T follicular helper cell (primary cell): ENCODE measurements at regions not wholly inside any gene's neighbourhood (a gene's known extent, or its start where the extent isn't known, plus 50 kb on each side); places are given as distances from the start of the nearest gene placed in this dataset.
"Not testable (repeated sequence)": the region's sequence is repeated elsewhere in the genome, so short reads cannot be mapped to it uniquely, and the experiment has no call there.

Experiments
- DNase-seq: peaks from one replicate; pipeline ENCODE4 v3.0.0-alpha.2; 2020; ENCODE audit warnings: low read depth

DNA sequence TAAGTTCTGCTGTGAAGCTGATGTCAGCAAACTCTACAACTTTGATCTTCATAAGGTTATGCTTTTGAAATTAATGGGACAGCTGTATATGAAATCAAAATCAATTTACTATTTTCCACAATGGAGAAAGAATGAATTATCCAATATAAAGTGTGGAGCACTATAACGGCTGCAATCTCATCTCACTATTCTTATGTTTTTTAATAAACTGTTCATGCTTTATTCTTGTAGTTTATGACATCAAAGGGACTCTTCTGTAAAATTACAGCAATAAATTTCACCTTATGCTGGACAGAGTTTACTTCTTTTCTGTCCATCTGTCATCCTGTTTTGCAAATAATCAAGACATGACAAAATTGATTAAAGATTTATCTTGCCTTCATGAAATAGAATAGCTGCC is 192.5 kb downstream of the TECRL start:
- DNase-seq: no peak

DNA sequence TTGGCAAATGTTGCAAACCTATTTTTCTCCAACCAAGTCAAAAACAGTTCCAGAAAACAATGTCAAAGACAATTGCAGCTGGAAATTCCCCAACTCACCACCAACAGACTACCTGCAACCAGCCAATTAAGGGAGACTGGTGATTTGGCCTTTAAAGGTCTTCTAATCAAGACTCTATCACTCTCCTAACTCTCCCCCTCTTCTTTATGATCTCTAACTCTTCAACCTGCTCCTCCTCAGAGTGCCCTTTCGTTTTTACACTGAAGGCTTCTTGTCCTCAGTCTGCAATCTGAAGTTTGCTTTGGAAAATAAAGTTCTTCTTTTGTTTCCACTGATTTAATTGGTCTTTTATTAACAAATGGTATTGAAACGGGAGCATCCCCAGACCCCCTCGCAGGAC is 203.9 kb downstream of the TECRL start:
- no peak for DNase-seq

- no peak for DNase-seq
Observed at GRCh38 chr4:64200001-64200555, 209.2 kb downstream of the TECRL start.

- no peak for DNase-seq
Observed at GRCh38 chr4:64195582-64195981, 213.7 kb downstream of the TECRL start.

GRCh38 chr4:64192731-64193412 is 216.4 kb downstream of the TECRL start:
- DNase-seq: no peak

DNA sequence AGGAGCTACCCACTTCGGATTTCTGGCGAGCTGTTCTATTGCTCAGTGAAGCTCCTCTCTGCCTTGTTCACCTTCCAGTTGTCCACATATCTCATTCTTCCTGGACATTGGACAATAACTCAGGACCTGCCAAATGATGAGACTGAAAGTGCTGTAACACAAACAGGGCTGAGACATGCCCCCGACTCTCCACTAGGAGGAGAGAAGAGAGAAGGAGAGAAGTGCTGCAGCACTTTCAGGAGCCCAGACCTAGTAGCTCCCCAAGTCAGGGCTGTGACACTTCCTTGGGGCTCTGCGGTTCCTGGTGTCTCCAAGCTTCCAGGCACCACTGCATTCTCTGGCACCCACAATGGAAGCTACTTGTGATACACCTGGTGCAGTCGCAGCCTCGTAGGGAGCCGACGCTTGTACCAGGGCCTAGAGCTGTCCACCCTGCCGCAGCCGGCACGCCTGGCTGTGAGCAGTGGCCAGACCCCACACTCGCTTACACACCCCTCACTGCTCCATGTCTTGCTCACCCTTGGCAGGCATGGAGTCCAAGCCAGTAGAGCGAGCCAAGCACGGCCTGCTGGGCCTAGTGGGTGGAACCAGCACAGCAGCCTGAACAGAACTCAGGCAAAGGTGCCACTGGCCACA is 234.9 kb downstream of the TECRL start:
- DNase-seq: no peak

DNA sequence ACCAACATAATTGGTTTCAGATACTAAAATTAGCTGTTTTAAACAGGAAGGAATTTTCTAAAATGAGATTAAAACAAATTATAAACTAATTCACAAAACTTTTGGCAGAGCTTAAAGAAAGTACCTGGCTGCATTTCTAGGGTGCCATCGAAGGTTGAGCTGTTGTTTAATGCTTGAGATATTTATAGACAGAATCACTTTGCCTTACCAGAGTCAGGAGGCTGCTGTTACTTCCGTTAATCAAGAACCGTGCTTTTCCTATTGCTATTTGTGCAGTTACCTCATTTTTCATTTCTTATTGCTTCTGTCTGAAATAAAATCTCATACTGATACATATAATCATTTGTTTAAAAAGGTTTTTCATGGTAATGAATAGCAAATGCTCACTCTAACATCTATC is 242.9 kb downstream of the TECRL start:
- DNase-seq: no peak

DNA sequence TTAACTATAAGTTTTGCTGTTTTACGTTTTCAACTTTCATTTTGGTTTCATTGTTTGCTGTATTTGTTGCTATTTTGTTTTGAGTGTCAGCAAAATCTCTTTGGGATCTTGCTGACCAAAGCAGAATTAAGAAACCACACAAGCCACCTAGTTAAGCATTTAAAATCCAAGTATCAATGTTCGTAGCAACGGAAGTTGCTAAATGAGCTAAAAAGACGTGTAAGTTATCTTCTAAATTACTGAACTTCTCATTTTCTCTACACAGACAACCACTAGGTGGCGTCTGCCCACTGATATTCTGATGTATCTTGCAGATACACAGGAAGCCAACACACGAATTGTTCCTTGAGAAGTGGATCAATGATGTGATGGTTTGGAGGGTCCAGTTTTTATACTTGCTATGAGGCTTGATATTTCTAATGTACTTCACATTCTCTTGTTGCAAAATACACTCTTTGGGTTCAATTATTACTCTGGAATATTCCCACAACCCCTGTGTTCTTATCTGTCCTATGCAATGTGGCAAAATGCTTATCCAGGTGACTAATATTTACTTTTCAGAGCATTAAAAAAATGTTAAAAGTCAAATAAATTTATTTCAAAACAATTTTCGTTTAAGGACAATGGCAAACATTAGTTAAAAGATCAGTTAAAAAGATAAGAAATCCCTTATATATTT is 250.5 kb downstream of the TECRL start:
- DNase-seq: peak; percentile 6

GRCh38 chr4:64157397-64157796 is 251.9 kb downstream of the TECRL start:
- DNase-seq: no peak

DNA sequence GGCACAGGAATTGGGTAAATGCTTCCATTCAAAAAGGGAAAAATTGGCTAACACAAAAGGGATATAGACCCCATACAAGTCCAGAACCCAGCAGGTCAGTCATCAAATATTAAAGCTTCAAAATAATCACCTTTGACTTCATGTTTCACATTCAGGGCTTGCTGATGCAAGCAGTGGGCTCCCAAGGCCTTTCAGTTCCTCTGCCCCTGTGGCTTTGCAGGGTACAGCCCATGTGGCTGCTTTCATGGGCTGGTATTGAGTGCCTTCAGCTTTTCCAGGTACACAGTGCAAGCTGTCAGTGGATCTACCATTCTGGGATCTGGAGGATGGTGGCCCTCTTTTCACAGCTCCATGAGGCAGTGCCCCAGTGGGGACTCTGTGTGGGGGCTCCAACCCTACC is 253.0 kb downstream of the TECRL start:
- no peak for DNase-seq

DNA sequence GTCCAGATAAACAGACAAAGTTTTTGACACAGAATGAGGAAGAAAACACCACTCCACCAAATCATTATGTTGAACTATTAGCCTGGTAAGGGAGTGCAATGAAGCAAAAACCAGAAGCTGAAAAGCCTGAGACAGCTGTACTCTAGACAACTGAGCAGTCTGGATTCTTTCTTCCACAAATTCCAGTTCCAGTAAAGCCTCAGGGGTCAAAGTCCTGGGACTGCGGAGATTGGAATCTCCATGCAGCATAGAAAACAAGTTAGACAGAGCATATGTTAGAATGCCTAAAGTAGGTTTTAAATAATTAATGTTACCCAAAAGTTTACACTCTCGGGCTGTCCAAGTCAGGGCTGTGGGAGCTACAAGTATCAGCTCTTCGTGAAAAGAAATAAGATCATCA is 263.2 kb downstream of the TECRL start:
- DNase-seq: no peak

DNA sequence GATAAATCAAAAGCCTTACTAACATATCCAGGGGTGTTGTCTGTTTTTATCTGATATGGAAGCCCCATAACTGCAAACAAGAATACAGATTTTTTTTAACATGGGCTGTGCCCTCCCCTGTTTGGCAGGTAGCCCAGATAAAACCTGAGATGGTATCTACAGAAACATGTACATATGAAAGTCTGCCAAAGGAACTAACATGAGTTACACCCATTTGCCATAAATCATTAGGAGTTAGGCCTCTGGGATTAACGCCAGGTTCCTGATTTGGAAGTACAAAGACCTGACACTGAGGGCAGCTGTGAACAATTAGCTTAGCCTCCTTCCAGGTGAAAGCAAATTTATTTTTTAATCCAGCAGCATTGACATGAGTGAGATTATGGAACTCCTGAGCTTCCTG is 264.3 kb downstream of the TECRL start:
- DNase-seq: no peak

DNA sequence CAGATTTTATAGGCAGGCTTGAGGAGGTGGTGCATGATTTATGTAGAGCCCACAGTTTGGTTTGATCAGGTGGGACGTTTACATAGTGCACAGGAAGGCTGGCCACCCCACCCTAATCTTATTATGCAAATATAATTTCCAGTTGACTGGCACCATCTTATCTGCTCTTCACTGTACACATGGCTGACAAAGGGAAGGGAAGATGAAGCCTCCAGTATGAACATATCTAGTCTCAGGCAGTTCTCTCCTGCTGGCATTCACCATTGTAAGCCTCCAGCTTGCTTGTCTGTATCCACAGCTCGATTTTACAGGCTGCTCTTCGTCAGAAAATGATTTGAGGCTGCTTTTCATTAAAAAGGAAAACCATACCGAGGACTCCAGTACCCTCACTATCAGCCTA is 278.3 kb downstream of the TECRL start:
- no peak for DNase-seq

GRCh38 chr4:64125354-64125753 is 283.9 kb downstream of the TECRL start:
- DNase-seq: no peak

DNA sequence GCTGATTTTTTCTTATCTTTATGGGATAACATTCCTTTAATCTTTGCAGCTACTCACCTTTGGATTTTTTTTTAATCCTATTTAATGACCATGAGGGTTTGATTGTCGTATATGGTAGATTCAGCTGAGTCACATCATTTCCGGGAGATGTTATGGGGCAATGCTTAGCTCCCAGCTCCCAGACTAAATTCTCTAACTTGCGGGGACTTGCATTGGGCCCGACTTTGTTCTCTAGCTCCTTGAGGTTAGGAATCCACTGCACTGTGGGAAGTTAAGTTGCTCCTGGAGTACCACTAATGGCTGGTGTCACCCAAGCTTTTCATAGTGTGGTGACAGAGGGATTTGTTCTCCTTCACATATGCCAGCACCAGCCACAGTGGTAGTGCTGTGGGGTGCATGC is 287.4 kb downstream of the TECRL start:
- no peak for DNase-seq

DNA sequence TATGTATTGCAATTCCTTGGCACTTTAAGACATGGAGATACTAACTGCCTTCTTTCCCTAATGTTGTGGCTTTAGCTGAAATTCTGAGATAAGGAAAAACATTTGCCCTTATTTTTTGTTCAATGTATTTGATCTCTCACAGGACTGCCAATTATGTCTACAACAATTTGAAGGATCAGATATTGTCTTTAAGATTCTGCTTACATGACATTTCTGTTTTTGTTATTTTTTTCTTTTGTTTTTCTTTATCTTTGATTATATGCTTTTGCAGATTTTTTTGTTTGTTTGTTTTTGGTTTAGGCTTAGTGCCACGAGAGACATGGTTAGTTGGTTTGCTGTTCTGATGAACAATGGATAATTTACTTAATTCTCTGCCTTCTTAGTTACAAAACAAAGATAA is 303.3 kb downstream of the TECRL start:
- DNase-seq: no peak

DNA sequence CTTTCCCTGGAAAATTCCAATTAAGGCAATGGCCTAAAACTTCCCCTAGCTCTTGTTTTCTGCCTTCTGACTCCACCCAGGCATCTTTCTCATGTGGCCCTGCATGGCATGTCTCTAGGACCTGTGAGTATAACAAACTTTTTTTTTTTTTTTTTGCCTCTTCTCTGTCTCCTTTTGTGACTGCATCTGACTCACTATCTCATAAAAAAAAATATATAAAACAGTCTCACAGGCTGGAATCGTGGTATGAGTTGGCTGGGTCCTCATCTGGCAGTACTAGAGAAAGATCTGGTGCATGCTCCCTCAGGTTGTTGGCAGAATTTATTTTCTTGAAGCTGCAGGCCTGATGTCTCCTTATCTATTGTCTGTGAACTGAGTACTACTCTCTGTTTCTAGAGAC is 313.9 kb downstream of the TECRL start:
- DNase-seq: no peak

GRCh38 chr4:64079316-64079715 is 329.9 kb downstream of the TECRL start:
- no peak for DNase-seq

DNA sequence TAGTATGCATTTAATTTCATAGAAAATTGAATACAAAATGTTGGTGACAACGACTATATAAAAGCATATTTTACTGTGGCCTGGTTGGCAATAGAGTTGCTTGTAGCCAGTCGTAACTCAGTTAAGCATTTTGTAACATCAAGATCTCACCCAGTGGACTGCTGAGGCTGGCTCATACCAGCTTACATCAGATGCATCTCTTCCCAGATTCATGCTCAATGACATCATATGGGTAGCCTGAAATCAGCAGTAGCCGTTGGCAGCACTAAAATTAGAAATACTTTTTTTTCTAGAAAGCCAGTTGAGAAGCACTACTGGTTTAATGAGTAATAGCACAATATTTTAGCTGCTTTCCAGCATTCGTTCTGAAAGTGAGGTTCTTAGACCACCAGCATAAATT is 341.2 kb downstream of the TECRL start:
- DNase-seq: no peak

GRCh38 chr4:64062991-64063390 is 346.3 kb downstream of the TECRL start:
- no peak for DNase-seq

GRCh38 chr4:64037033-64037432 is 372.2 kb downstream of the TECRL start:
- DNase-seq: not testable (repeated sequence)

- no peak for DNase-seq
Observed at GRCh38 chr4:64022560-64022959, 386.7 kb downstream of the TECRL start.

DNA sequence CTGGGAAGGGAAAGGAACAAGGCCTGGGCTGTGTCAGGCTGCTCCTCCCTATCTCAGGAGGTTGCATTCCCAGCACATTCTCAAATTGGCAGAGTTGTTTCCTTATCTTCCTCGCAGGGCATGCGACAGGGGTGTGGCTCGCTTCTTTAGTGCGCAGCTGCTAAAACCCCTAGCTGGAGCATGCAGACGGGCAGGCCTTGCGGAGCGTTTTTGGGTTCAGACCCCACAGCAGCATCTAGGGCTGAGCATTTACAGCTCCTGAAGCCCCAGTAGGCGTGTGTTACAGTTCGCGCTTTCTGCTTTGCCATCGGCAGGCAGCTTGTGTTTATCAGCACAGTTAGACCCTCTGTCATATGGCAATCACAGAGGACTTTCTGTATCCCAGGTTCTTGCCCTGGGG is 392.4 kb downstream of the TECRL start:
- DNase-seq: no peak
